ENCODE measurements at regions not wholly inside any gene's neighbourhood (a gene's known extent, or its start where the extent isn't known, plus 50 kb on each side); places are given as distances from the start of the nearest gene placed in this dataset.
"Not testable (repeated sequence)": the region's sequence is repeated elsewhere in the genome, so short reads cannot be mapped to it uniquely, and the experiment has no call there.

DNA sequence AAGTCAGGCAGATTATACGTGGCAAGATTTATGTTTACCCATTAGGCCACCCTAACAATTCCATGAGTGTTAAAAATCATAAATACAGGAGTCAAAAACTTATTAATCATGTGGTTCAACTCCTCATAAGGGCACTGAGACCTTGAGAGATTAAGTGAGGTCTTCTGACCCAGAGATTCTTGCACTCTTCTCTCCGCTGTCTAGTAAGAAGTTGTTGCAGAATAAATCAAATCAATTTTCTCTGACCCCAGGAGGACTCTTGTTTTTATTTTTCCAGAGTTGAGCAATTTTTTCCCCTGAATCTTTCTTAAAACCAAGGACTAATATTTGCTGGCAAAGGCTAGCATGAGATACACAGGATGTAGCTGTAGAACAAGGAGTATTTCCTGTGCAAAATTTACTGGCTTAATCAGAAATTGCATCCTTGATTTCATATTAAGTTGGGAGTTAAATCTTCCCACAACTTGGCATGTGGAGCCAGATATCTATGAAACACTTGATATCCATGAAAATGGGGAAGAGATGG, 90.9 kb upstream of the PTHLH start:
- DNase-seq: no peak

DNA sequence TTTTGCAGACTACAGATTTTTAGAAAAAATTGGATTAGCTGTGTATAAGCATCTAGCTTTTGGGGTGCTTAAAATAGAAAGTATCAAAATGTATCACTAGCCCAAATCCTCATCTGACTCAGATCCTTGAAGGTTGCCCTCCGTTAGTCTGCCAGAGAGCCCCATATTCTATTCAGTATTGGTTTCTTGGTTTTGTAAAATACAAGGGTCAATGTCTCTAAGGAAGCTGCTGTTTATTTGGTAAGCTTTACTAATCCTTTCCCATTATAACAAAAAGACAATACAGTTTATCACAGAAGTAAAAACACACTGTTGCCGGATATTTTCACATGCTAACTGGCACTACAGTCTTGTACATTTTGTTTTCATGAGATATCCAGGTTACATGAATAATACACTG, 92.8 kb upstream of the PTHLH start:
- DNase-seq: no peak

DNA sequence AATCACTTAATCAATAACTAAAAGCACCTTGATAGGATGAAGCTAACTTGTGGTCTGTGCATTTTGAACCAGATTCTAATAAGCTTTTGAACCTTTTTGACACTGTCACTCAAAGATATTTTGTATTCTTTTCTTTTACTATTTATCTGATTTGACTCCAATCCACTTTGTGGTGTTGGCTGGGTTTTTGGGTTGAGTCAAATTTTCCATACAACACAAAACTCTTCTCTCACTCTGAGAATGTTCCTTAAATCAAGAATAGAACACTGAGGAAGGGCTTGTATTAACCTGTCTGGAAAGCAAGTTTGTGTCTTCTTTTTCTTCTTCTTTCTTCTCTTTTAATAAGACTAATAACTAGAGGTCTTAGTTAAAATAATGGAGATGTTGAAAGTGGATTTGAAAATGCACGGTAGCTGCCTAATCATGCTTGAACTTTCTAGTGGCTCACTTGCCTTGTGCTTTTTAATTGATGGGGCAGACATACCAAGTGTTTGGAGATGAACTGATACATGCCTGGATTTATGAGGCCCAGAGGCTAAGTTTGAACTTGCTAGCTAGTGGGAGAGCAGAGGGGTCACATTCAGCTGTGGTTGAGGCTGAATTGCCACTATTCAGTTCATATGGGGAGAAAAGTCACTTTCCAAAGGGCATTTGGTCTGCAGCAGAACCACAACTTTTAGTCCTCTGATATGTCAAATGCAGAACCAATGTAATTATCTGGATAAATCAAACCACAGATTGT, 93.5 kb upstream of the PTHLH start:
- DNase-seq: no peak

DNA sequence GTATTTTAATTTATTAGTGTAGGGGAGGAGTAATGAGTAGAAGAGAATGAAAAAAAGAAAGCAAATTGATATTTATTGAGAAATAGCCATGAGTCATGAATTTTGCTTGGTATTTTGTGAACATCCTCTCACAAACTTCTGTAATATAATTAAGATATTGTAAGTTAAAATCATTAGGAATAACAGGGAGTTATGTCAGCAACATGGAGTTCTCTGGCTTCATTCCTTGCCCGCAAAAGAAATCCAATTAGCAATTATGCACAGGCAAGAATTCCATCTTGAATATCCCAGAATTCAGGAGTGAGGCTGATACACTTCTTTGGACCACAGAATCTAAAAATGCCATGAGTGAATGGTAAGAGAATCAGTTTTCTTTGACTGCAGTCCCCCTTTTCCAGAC, 94.3 kb upstream of the PTHLH start:
- no peak for DNase-seq

DNA sequence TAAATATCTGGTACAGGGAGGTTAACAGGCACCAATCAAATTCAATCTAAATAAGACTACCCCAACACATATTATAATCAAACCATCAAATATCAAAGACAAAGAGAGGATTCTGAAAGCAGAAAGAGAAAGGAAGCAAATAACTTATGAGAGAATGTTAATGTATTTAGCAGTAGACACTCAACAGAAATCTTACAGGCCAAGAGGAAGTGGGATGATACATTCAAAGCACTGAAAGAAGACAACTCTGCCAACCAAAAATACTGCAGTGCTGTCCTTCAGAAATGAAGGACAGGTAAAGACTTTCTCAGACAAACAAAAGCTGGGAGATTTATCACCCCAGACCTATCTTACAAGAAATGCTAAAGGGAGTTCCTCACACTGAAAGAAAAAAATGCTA, 95.9 kb upstream of the PTHLH start:
- no peak for DNase-seq

DNA sequence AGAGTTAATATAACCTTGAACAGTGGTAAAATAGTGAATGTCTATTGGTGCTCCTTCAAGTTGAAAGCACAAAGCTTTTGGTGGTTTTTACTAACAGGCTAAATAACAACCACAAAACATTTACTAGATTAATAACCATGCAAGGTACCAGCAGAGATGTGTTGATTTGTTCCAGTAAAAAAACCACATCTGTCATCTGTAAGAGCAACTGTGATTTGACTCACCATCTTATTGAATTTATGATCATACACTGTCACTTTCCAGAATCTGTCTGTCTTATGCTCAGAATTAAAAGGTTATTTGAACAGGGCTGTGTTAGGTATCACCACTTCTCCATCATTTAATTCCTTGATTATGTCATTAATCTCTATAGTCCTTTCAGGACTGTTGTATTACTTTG, 107.0 kb upstream of the PTHLH start:
- DNase-seq: no peak

DNA sequence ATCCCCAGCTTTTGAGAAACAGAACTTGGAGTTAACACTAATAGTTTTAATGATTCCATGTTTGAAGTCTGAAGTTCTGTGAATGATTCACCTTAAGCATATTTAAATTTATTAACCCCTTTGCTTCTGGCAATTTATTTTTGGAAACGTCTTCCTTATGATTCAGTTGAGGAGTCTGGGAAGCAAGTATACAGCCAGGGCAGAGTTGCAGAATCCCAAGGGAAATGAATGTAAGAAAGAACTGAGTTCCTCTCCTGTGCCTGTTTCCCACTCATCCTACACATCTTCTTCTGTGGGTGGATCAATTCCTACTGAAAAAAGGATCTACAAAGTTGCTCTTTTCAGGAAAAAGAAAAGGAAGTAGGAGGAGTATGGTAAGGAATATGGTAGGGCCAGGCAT, 108.2 kb upstream of the CCDC91 start:
- DNase-seq: no peak

DNA sequence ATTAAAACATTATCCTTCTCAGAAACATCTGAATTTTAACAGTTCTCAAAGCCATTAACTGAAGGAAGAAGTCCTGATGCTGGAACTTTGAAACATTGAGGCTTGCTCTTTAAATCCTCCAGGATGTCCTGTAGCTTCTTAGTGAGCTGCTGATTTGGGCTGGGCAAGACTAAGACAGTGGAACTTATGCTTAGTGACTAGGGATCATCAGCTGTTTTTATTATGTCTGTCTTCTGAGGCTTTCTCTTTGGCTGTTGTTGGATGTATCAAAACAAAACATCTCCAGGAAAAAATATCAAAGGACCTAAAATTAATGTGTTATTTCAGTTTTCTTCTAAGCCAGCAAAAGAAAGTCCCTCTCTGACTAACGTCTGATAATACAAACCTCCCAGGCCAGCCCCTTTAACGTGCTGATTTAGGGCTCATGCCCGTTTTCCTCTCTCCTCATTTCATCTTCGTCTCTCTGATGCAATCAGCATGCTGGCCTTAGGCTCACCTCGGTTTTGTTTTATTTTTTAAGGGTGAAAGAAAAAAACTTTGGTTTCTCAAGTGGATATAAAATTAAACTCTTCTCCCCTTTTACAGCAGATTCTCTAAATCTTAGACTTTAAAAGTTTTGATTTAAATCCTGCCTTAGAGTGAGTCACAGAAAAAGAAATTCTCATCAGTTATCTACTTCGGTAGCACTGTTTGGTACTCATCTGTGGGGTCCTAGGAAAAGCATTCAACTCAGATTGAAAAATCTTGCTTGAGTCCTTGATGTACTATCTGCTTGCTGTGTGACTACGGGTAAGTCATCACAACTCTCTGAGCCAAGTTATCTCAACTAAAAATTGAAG, 106.2 kb upstream of the CCDC91 start:
- DNase-seq: no peak

DNA sequence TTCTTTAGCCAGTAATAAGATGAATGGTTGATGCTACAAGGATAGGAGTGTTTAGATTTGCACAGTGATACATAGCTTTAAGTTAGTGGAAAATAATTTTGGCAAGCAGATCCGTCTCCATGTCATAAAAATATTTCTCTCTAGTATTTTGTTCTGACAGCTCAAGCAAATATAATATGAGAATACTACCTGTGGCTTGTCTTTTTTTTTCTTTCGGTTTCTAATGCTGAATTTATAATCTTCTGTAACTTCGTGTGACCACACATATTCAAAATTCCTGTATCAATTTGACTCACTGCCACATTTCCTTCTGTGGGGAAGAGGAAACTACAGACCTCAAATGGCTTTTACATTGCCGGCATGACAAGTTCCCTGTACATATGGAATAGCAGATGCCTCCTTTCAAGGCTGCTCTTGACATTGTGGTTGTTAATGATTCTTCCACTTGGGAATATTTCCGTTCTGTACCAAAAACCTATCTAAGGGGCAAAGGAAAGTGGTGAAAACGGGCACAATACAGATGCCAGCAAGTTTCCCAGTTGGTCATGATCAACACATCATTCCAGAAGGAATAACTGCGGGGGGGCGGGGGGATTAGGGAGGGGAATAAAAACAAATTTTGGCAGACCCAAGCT, 103.6 kb upstream of the CCDC91 start:
- DNase-seq: no peak

DNA sequence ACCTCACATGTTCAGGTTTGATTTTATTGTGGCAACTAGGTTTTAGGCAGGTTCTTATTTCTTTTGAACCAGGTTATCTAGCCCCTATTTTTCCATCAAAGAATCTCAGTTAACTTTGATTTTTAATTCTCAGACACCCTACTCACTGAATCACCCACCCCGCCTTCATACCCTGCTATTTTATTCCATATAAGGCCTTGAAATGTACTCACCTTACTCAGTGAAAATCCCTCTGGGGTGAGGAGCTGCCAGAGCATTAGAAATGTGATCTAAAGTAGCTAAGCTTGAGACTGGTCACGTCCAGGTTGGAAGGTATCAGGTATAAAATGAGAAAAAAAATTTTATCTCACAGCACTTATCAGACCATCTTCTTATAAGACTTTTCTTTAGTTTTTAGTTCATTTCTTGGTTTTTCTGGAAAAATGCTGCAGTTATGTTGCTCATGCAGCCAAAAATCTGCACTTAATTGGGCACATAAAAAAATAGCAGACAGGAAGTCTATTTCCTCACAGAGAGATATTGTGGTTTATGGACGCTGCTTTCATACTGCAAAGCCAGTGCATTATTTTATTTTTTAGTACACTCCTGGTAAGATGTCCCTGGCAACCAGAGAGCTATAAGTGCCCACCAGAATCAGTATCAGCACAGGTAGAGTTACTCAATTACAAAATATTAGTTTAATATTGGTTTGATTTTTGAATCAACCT, 101.5 kb upstream of the CCDC91 start:
- DNase-seq: no peak

DNA sequence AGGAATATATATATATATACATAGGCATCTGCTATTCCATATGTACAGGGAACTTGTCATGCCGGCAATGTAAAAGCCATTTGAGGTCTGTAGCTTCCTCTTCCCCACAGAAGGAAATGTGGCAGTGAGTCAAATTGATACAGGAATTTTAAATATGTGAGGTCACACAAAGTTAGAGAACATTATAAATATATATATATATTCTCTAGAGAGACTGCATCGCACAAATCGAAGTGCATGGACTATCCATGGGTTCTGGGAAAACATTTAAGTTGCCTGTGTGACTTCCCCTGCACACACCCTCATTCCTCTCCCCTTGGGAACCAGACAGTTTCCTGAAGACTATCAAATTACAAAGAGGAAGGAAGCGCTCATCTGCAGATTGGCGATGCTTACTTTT, 100.9 kb upstream of the CCDC91 start:
- DNase-seq: no peak

DNA sequence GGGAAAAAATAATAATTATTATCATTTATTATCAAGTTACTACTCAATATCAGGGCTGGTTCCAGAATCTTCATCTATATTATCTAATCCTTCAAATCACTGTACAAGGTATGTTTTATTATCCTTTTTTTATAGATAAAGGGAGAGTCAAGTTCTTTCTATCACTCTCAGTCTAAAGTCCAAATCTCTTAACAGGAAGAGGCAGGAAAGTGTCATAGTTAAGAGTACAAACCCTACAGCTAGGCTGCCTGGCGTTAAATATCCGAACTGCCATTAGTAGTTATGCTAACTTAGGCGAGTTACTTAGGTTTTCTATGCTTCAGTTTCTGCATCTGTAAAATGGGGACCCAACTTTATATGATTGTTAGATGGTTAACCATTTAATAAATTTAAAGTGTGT, 99.4 kb upstream of the CCDC91 start:
- no peak for DNase-seq

DNA sequence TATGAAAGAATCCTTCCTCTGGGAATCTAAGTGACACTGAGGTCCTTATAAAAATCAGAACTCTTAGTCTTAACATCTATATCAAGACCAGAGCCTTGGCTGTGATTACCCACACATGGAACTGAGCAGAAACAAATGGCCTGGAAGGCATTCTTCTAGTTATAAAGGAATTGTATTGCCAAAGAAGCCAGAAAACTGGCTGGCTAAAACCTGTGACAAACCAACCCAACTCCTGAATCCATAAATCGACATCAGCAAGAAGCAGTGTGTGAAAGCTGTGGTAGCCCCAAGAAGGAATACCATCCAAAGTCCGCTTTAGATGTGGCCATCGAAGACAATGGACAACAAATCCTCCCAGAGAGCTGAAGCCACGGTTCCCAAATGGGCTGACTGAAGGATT, 97.9 kb upstream of the CCDC91 start:
- no peak for DNase-seq

DNA sequence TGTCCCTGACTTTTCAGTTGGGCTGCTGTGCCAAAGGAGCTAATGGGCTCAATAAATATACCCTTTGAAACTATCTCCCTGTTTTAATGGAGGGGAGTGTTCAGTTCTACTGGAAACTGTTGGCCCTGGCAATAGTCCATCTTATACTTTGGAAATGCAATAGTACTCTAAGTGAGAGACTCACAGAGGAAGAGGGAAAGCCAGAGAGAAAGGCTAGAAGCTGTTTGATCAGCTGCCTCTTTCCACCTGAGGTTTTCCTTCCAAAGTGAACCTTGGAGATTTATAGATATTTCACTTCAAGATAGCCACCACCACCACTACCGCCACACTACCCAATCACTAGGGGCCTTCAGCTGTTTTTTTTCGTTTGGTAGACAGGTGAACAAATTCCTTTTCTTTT, 93.6 kb upstream of the CCDC91 start:
- no peak for DNase-seq

DNA sequence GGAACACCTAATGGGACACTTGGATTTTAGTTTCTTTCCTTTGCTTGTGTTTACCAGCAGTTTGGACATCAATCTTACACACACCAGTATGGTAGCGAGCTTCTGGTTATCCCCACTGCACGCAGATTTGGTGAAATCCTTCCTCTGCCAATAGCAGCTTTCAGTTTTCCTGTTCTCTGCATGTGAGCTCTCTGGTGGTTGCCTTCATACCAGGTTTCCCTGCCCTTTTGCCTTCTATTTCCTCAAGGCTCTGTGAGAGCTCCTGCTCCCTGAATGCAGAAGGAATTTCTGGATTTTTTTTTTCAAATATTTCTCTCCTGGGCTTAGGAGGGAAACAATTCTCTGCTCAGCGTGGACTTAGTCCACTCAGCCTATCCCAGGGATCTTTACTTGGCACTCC, 93.0 kb upstream of the CCDC91 start:
- DNase-seq: no peak

DNA sequence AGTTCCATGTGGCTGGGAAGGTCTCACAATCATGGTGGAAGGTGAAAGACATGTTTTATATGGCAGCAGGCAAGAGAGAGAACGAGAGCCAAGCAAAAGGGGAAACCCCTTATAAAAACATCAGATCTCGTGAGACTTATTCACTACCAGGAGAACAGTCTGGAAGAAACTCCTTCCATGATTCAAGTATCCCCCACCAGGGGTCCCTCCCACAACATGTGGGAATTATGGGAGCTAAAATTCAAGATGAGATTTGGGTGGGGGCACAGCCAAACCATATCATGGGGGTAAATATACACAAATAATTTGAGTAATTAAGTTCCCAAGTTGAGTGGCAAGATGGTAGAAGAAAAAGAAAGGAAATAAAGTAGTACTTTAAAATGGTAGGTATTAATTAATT, 91.0 kb upstream of the CCDC91 start:
- not testable (repeated sequence) for DNase-seq

DNA sequence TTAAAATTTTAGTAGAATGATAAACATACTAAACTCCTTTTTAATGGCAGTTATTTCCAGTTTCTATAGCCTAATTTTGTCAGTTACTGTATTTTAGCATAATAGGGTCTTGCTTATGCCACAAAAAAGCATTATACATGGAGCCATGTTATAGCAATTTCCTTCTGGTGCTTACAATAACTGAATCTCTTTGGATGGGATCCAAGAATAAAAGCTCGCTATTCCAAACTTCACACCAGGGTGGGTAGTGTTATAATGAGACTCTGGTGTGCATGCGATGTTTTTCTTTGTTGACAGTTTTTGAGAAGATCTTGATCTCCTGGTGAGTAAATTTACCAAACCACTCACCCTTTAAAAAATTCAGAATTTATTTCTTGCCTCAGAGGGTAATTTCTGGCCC, 90.4 kb upstream of the CCDC91 start:
- no peak for DNase-seq

DNA sequence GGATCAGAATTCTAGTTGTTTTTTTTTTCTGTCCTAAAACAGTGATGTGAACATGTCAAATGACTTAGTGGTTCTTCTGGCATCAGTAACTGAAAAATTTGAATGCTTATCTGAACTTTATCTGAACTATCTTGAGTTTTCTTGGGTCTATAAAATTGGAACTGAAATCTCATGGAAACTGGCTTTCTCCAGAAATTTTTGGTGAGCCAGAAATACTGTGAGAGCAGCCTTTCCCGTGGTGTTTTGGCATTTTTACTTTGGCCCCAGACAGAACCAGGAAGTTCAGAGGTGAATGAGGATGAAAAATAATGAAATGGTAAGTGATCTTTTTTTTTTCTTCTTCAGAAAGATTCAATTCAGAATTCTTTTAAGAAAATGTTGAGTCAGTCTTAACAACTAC, 89.5 kb upstream of the CCDC91 start:
- DNase-seq: no peak

DNA sequence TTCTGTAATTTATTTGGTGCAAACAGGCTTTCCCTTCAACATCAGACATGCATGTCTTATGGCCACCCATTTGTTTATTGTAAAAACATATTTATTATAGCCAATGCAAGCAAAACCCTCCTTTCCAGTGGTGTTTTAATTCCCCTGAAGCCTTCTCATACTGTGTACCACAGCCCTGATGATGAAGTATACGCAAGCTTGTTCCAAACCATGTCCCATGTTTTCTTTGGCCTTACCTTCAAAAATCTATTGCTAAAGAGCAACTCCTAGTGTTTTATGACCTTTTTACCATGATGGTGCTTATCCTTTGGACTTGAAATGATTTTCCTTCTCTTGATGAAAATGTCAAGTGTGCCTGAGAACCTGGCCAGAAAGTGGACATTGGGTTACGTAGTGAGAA, 85.9 kb upstream of the CCDC91 start:
- no peak for DNase-seq

DNA sequence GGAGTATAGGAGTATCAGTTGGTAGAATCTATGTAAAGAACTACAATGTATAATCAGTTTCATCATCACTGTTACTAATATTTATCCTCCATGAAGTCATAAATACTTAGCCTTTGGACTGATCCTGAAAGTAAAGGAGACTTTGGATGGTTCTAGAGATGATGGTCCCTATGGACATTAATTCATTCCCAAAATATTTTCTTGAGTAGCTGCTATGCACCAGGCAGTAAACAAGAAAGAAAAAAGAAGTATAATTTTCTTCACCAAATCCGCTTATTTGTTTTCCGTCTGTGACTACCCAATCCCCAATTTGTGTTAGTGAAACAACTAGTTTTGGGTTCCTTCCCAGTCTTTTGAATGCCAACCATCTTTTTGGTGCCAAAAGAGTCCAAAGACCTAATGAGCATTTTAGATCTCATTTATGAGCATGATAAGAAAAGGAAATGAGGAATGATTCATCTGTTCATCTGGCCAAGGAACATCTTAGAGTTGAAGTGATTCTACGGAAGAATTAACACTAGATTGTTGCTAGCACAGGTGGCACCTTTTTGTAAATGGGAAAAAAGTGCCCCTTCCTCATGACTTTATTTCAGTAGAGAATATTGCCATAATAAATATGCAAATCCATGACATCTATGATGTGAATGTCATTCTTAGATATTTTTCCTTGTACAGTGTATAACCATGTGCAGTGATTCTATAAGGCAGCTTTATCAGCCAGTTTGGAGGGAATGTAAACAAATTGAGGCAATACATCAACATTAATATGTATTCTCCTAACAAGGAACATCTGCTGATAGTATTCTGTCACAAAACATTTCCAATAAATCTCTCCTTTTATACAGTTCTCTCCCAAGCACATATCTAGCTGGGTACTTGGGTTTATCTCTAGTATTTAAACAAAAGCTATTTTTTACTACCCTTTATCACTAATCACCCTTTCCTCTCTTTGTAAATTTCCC, 85.1 kb upstream of the CCDC91 start:
- no peak for DNase-seq

DNA sequence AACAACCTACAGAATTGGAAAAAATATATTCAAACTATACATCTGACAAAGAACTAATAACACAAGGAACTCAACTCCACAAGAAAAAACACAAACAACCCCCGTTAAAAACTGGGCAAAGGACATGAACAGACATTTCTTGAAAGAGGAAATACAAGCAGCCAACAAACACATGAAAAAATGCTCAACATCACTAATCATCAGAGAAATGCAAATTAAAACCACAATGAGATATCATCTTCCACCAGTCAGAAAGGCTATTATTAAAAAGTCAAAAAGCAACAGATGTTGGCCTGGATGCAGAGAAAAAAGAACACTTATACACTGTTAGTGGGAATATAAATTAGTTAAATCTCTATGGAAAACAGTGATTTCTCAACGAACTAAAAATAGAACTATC, 82.6 kb upstream of the CCDC91 start:
- DNase-seq: no peak

DNA sequence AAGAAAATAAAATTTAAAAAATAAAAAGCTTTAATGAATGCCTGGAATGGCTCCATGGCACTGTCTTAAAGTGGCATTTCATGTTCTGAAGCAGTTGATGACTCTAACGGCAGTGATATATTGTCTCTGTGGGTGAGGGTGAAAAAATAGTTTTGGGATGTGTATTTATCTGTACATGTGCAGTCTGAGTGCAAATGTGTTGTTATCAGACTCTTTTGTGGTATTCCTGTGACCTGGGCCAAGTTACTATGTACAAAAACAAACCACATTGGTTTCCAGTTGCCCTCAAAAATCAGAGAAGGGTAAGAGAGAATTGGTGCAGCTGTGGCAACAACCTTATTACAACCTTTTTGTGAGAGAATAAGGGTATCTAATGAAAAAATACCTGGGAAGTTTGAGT, 81.7 kb upstream of the CCDC91 start:
- peak in 1 of 2 donors; percentile 2 for DNase-seq
